ENCODE measurements at regions not wholly inside any gene's neighbourhood (a gene's known extent, or its start where the extent isn't known, plus 50 kb on each side); places are given as distances from the start of the nearest gene placed in this dataset.

GRCh38 chr6:153424719-153425400 lies 293.8 kb upstream of the RGS17 start:
- no peaks in the 10 kb centered on the region for H3K4me1 Mint-ChIP-seq
- Histone ChIP-seq H3K18ac (ENCODE audit: insufficient read length, low read depth, low read length) (no peak overlapping the region), H3K79me2 (ENCODE audit: insufficient read depth, low read length) (no peaks in the 10 kb centered on the region), H2BK12ac (ENCODE audit: insufficient read length, low read depth, low read length) (no peak overlapping the region), H3K56ac (ENCODE audit: insufficient read length, low read depth, low read length) (no peak overlapping the region), H3K27ac (ENCODE audit: insufficient read length, low read depth, low read length) (no peak overlapping the region), H4K5ac (ENCODE audit: insufficient read length, low read depth, low read length) (no peak overlapping the region), H3K23ac (ENCODE audit: insufficient read length, low read depth, low read length) (no peak overlapping the region), H3K9ac (ENCODE audit: extremely low read depth, insufficient read length, low read length) (no peak overlapping the region), H3K9me3 (ENCODE audit: control insufficient read depth, low read depth, low read length) (no peaks in the 10 kb centered on the region), H2BK120ac (ENCODE audit: low read depth, low read length, poor library complexity, severe bottlenecking) (no peak overlapping the region), H2AK5ac (ENCODE audit: insufficient read length, low read length) (no peak overlapping the region), H2BK5ac (ENCODE audit: insufficient read length, low read length) (no peak overlapping the region), H2AFZ (ENCODE audit: low read length) (no peak overlapping the region), H3K4ac (ENCODE audit: low read depth, low read length) (no peak overlapping the region), H3K14ac (ENCODE audit: insufficient read depth, low read length) (no peak overlapping the region), H3T11ph (ENCODE audit: low read length) (no peak overlapping the region), H4K20me1 (ENCODE audit: control insufficient read depth, insufficient read depth, insufficient read length) (no peaks in the 10 kb centered on the region), H3K79me1 (ENCODE audit: insufficient read depth, low read depth, low read length, poor library complexity, severe bottlenecking) (no peaks in the 10 kb centered on the region), H3K4me1 (ENCODE audit: insufficient read depth, low read length) (no peaks in the 10 kb centered on the region), H4K91ac (ENCODE audit: insufficient read length, low read depth, low read length) (no peak overlapping the region), H3K27me3 (ENCODE audit: insufficient read depth, low read length) (no peaks in the 10 kb centered on the region), H4K8ac (replicated peaks; ENCODE audit: insufficient read length, low read depth, low read length) (no peak overlapping the region), H2BK15ac (ENCODE audit: low read depth, low read length) (no peak overlapping the region), H2BK20ac (ENCODE audit: low read depth, low read length, poor library complexity, severe bottlenecking) (no peak overlapping the region), H3K4me2 (ENCODE audit: insufficient read depth, insufficient read length, low read length) (no peak overlapping the region), H3K23me2 (ENCODE audit: insufficient read length, low read depth, low read length, poor library complexity, severe bottlenecking) (no peaks in the 10 kb centered on the region)
- TF ChIP-seq, protein P1, sequence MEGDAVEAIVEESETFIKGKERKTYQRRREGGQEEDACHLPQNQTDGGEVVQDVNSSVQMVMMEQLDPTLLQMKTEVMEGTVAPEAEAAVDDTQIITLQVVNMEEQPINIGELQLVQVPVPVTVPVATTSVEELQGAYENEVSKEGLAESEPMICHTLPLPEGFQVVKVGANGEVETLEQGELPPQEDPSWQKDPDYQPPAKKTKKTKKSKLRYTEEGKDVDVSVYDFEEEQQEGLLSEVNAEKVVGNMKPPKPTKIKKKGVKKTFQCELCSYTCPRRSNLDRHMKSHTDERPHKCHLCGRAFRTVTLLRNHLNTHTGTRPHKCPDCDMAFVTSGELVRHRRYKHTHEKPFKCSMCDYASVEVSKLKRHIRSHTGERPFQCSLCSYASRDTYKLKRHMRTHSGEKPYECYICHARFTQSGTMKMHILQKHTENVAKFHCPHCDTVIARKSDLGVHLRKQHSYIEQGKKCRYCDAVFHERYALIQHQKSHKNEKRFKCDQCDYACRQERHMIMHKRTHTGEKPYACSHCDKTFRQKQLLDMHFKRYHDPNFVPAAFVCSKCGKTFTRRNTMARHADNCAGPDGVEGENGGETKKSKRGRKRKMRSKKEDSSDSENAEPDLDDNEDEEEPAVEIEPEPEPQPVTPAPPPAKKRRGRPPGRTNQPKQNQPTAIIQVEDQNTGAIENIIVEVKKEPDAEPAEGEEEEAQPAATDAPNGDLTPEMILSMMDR (conservative IDR thresholded peaks at IDR 0.05), result no peak
- WGBS (ENCODE audit: extremely low coverage, insufficient read length, low lambda C conversion rate), result no CpG with 5 or more reads among the region's 5 CpGs
- no peaks in the 10 kb centered on the region for H3K27me3 Mint-ChIP-seq (ENCODE audit: low read depth)
- H3K36me3 Mint-ChIP-seq (ENCODE audit: insufficient read depth in 1 of 3, low read depth in 3 of 3), result peaks cover 0 to 2% (median 0%) of the 10 kb centered on the region in 3 experiments; a peak in 1 of 7 replicates
- no peaks in the 10 kb centered on the region; a peak in 1 of 5 replicates for H3K9me3 Mint-ChIP-seq
- no peak overlapping the region for H3K4me3 Mint-ChIP-seq
- no peak for DNase-seq
- no peak overlapping the region for H3K27ac Mint-ChIP-seq
